Heart right ventricle (tissue), 16 donors: ENCODE measurements at regions not wholly inside any gene's neighbourhood (a gene's known extent, or its start where the extent isn't known, plus 50 kb on each side); places are given as distances from the start of the nearest gene placed in this dataset.

Experiments used
- ATAC-seq, 8 donors: fragments of 200-7000 bp; cut with Tn5 transposase; one replicate each; pipeline ENCODE4 v1.9.1; 2020; ENCODE audit warnings: mild to moderate bottlenecking in 8 of 8, moderate library complexity in 8 of 8, moderate number of reproducible peaks in 1 of 8
- DNase-seq, 2 donors: peaks; one replicate each; pipeline ENCODE4 v3.0.0-alpha.2; 2020
- H3K27ac ChIP-seq, 10 donors: fragments of 200-600 bp; sonication (generic) in 2 of 10; one replicate each; pipeline versions ENCODE4 v1.5.0 to v1.8.0; 2020 to 2022; ENCODE audit warnings: mild to moderate bottlenecking in 3 of 10
- H3K27me3 ChIP-seq, 7 donors: fragments of 200-600 bp; one replicate each; pipeline ENCODE4 v1.8.0; 2021 to 2022; ENCODE audit warnings: mild to moderate bottlenecking in 2 of 7
- H3K36me3 ChIP-seq, 9 donors: fragments of 200-600 bp; sonication (generic) in 1 of 9; one replicate each; pipeline versions ENCODE4 v1.5.0 to v1.8.0; 2020 to 2022; ENCODE audit warnings: mild to moderate bottlenecking in 2 of 9
- H3K4me1 ChIP-seq, 9 donors: fragments of 200-600 bp; sonication (generic) in 1 of 9; one replicate each; pipeline versions ENCODE4 v1.5.0 to v1.8.0; 2020 to 2022; ENCODE audit warnings: mild to moderate bottlenecking in 4 of 9
- H3K4me3 ChIP-seq, 10 donors: fragments of 200-600 bp; sonication (generic) in 2 of 10; one replicate each; pipeline versions ENCODE4 v1.5.0 to v1.8.0; 2020 to 2022; ENCODE audit warnings: mild to moderate bottlenecking in 7 of 10, moderate library complexity in 2 of 10
- H3K9me3 ChIP-seq, 11 donors: fragments of 200-600 bp in 10 of 11; sonication (generic) in 2 of 11; one replicate each; pipeline versions ENCODE4 v1.5.0 to v1.8.0; 2013 to 2022; ENCODE audit warnings: mild to moderate bottlenecking in 2 of 11, control low read depth in 1 of 11, moderate library complexity in 1 of 11
- WGBS, 2 donors: extraction: QIAGEN DNeasy Blood & Tissue Kit; methylation state at CpG; one replicate each; pipeline ENCODE4 v1.1.7; 2013; ENCODE audit warnings: inconsistent platforms in 1 of 2; 5-methylcytosine and 5-hydroxymethylcytosine counted together
- intact Hi-C, 10 donors: fragments of 100-400 bp; cut with DNase I; formaldehyde crosslinking; loops; one replicate each; pipeline versions ENCODE4 v1.11.1 to v1.14.2; 2022
- TF ChIP-seq, protein P1 (sequence below), 9 donors: fragments of 200-600 bp; sonication (generic) in 2 of 9; IDR thresholded peaks; one replicate each; pipeline versions ENCODE4 v1.5.0 to v1.8.0; 2021 to 2022; ENCODE audit warnings: antibody characterized with exemption in 9 of 9, mild to moderate bottlenecking in 5 of 9, moderate library complexity in 1 of 9
- donor health status: Arrhythmogenic right ventricular cardiomyopathy.
- donor health status: ischemic (EF 13 %, LVEDD 7.1; RV severe dilation, severe dysfunction).
- donor health status: healthy with polysubstance abuse.
- donor health status: DM: no; HTN: yes; CAD: no.
- donor health status: DM: no; HTN: no; CAD: no.
- donor health status: ischemic (EF 25% LVEDD 6.9; RV normal size, moderate dysfunction).
- donor health status: ischemic (EF 25% LVEDD 5.7; RV mildly dilated, moderate dysfunction).
- donor health status: healthy.
- donor health status: DM: yes; HTN: yes; CAD: no.
- donor health status: Ischemic cardiomyopathy.
- donor health status: ischemic (EF 35%, LVEDD 5.7; RV mildly dilated, moderate dysfunction).
- donor health status: nonischemic (EF 11% LVEDD 7.7; RV severe dilation, severe dysfunction).
- donor health status: DM: yes; HTN: yes; CAD: no.
- donor health status: PGD.
- donor health status: ischemic (EF 29% LVEDD 5.4; RV normal size, mild dysfunction).
- donor health status: nonischemic (EF 23%, LVEDD 6.1; RV moderate dilation, normal function).

- H3K36me3 ChIP-seq = no peaks in the 10 kb centered on the region
- DNase-seq (peak; percentile 47 to 69), ATAC-seq (peak; percentile 49 to 91 (median 82))
- H3K27ac ChIP-seq = peak overlapping the region in 1 of 10 donors; percentile 14
- TF ChIP-seq, protein P1, sequence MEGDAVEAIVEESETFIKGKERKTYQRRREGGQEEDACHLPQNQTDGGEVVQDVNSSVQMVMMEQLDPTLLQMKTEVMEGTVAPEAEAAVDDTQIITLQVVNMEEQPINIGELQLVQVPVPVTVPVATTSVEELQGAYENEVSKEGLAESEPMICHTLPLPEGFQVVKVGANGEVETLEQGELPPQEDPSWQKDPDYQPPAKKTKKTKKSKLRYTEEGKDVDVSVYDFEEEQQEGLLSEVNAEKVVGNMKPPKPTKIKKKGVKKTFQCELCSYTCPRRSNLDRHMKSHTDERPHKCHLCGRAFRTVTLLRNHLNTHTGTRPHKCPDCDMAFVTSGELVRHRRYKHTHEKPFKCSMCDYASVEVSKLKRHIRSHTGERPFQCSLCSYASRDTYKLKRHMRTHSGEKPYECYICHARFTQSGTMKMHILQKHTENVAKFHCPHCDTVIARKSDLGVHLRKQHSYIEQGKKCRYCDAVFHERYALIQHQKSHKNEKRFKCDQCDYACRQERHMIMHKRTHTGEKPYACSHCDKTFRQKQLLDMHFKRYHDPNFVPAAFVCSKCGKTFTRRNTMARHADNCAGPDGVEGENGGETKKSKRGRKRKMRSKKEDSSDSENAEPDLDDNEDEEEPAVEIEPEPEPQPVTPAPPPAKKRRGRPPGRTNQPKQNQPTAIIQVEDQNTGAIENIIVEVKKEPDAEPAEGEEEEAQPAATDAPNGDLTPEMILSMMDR (IDR thresholded peaks at IDR 0.05) = no peak
- no peaks in the 10 kb centered on the region for H3K27me3 ChIP-seq
- WGBS, 2 donors = 39 to 48% methylated on average over 5 of the region's 5 CpGs
- peaks cover 0 to 25% (median 7%) of the 10 kb centered on the region in 9 donors for H3K4me1 ChIP-seq
- H3K4me3 ChIP-seq = no peak overlapping the region
- no peaks in the 10 kb centered on the region for H3K9me3 ChIP-seq
- intact Hi-C loops = no loop called here
Observed at GRCh38 chr1:55329091-55329490, 113.9 kb upstream of the USP24 start.

GRCh38 chr1:55326496-55327243, 111.5 kb upstream of the USP24 start:
- DNase-seq = no peak
- Histone ChIP-seq H3K27me3 (no peaks in the 10 kb centered on the region), H3K36me3 (no peaks in the 10 kb centered on the region), H3K4me3 (no peak overlapping the region), H3K9me3 (no peaks in the 10 kb centered on the region), H3K4me1 (peaks cover 0 to 14% (median 4%) of the 10 kb centered on the region in 9 donors), H3K27ac (no peak overlapping the region)
- WGBS, 2 donors = 89 to 92% methylated on average over 14 of the region's 14 CpGs
- no peak for ATAC-seq
- TF ChIP-seq, protein P1 (IDR thresholded peaks at IDR 0.05) = no peak
- intact Hi-C loops = no loop called here

- Histone ChIP-seq H3K27me3 (no peaks in the 10 kb centered on the region), H3K4me3 (no peak overlapping the region), H3K36me3 (no peaks in the 10 kb centered on the region), H3K27ac (no peak overlapping the region), H3K4me1 (peaks cover 0 to 13% (median 5%) of the 10 kb centered on the region in 9 donors), H3K9me3 (no peaks in the 10 kb centered on the region)
- DNase-seq = no peak
- TF ChIP-seq, protein P1 (IDR thresholded peaks at IDR 0.05) = no peak
- intact Hi-C loops = no loop called here
- no peak for ATAC-seq
- 84 to 85% methylated on average over 6 of the region's 6 CpGs for WGBS, 2 donors
Observed at GRCh38 chr1:55323760-55324159, 108.6 kb upstream of the USP24 start.

- peaks cover 0 to 18% (median 6%) of the 10 kb centered on the region in 9 donors for H3K4me1 ChIP-seq
- H3K9me3 ChIP-seq = no peaks in the 10 kb centered on the region
- H3K27ac ChIP-seq = no peak overlapping the region
- ATAC-seq (no peak), DNase-seq (no peak)
- WGBS, 2 donors = 85 to 95% methylated on average over 1 of the region's 1 CpG
- H3K27me3 ChIP-seq = no peaks in the 10 kb centered on the region
- TF ChIP-seq, protein P1 (IDR thresholded peaks at IDR 0.05) = no peak
- no peak overlapping the region for H3K4me3 ChIP-seq
- H3K36me3 ChIP-seq = no peaks in the 10 kb centered on the region
- intact Hi-C loops = no loop called here
Observed at GRCh38 chr1:55322842-55323241, 107.7 kb upstream of the USP24 start.
